ENCODE measurements at regions not wholly inside any gene's neighbourhood (a gene's known extent, or its start where the extent isn't known, plus 50 kb on each side); places are given as distances from the start of the nearest gene placed in this dataset.

- no peak overlapping the region for H4K5ac ChIP-seq (ENCODE audit: low read depth, low read length)
- H3K23ac ChIP-seq (ENCODE audit: low read depth, low read length): no peak overlapping the region
- H3K14ac ChIP-seq (replicated peaks; ENCODE audit: low read depth, low read length): no peak overlapping the region
- H3K27ac ChIP-seq (ENCODE audit: insufficient read depth, low read length): no peak overlapping the region
- in situ Hi-C loops (cut with MboI; ENCODE audit: low sequenced_read_pairs) (no loop called here), dilution Hi-C loops (cut with HindIII; ENCODE audit: low sequenced_read_pairs, unreplicated experiment) (loop anchor here (25.0 kb wide), 1 partner anchor 520 kb away; no protein-coding TSS in a partner anchor), intact Hi-C loops (cut with micrococcal nuclease) (no loop called here)
- no peaks in the 10 kb centered on the region for H3K79me1 ChIP-seq (ENCODE audit: low read depth in 1 of 2, low read length in 2 of 2)
- TF ChIP-seq CEBPB (IDR thresholded peaks at IDR 0.05; ENCODE audit: low read depth, low read length) (peak; percentile 75), RCOR1 (IDR thresholded peaks at IDR 0.05; ENCODE audit: insufficient replicate concordance, low read length) (no peak), RAD21 (IDR thresholded peaks at IDR 0.05; ENCODE audit: low read length) (no peak), RFX5 (IDR thresholded peaks at IDR 0.05; ENCODE audit: low read depth, low read length) (no peak)
- CTCF ChIA-PET: no interaction called here
- no peaks in the 10 kb centered on the region for H3K27me3 ChIP-seq (ENCODE audit: control insufficient read depth, insufficient read depth, low read length)
- no peak overlapping the region for H2BK5ac ChIP-seq (ENCODE audit: low read depth, low read length, poor library complexity, severe bottlenecking)
- H3K56ac ChIP-seq (ENCODE audit: extremely low read depth, insufficient read depth, low read length): no peak overlapping the region
- H2AK5ac ChIP-seq (ENCODE audit: low read depth, low read length): no peak overlapping the region
- no peak overlapping the region for H4K8ac ChIP-seq (ENCODE audit: low read depth in 2 of 2, low read length in 2 of 2)
- no peak for DNase-seq
- H2AFZ ChIP-seq (replicated peaks; ENCODE audit: low read length, poor library complexity): no peak overlapping the region
- H3K36me3 ChIP-seq (ENCODE audit: control insufficient read depth, insufficient read depth, low read length): no peaks in the 10 kb centered on the region
- H2BK20ac ChIP-seq (ENCODE audit: low read depth, low read length): no peak overlapping the region
- H3K4me3 ChIP-seq (ENCODE audit: insufficient read depth, low read depth, low read length): no peak overlapping the region
- no peak overlapping the region for H3K9ac ChIP-seq (ENCODE audit: low read depth, low read length)
- no peak overlapping the region for H4K91ac ChIP-seq (ENCODE audit: insufficient read depth, low read depth, low read length)
- ATAC-seq (ENCODE audit: low read depth): no peak
- no peak overlapping the region for H2BK120ac ChIP-seq (ENCODE audit: low read depth, low read length)
- no peak overlapping the region for H3K4me2 ChIP-seq (ENCODE audit: low read depth, low read length)
- H4K20me1 ChIP-seq (ENCODE audit: insufficient read depth, low read length): no peaks in the 10 kb centered on the region
- no peaks in the 10 kb centered on the region for H3K9me3 ChIP-seq (ENCODE audit: control insufficient read depth, insufficient read depth, low read length)
- no peak overlapping the region for H2AK9ac ChIP-seq (replicated peaks; ENCODE audit: low read depth, low read length, poor library complexity)
- no CpG with 5 or more reads among the region's 2 CpGs for WGBS, 2 experiments (ENCODE audit: extremely low coverage in 2 of 2, insufficient read length in 1 of 2)
- H3K9me1 ChIP-seq (ENCODE audit: insufficient read depth, low read length): no peaks in the 10 kb centered on the region
- H2BK15ac ChIP-seq (ENCODE audit: low read depth, low read length): no peak overlapping the region
- no peak overlapping the region for H3K18ac ChIP-seq (ENCODE audit: low read depth, low read length)
- H3K4ac ChIP-seq (ENCODE audit: low read depth, low read length): no peak overlapping the region
- no TSS peak for BruUV-seq (replicated peaks)
- POLR2A ChIA-PET (ENCODE audit: unreplicated experiment): no interaction called here
- no peaks in the 10 kb centered on the region for H3K4me1 ChIP-seq (ENCODE audit: control insufficient read depth, insufficient read depth, low read length)
These were observed 102.4 kb upstream of the E2F7 start for GRCh38 chr12:77167801-77168200.

Data from IMR-90 (cell line).